Fibroblast of lung (primary cell): ENCODE measurements at regions not wholly inside any gene's neighbourhood (a gene's known extent, or its start where the extent isn't known, plus 50 kb on each side); places are given as distances from the start of the nearest gene placed in this dataset.

Source experiments
- EZH2 ChIP-seq: IDR thresholded peaks from 2 replicates; pipeline ENCODE4 v1.5.1; 2012; ENCODE audit warnings: low read length, control low read depth, mild to moderate bottlenecking; ENCODE audit errors: missing control alignments
- TF ChIP-seq, protein P1 (sequence below), 2 donors: IDR thresholded peaks in 1 of 2; conservative IDR thresholded peaks in 1 of 2; 1 replicate in 1 of 2; 2 replicates in 1 of 2; pipeline ENCODE4 v1.5.1; 2011 to 2012; ENCODE audit warnings: low read length in 2 of 2, control low read depth in 1 of 2, inconsistent platforms in 1 of 2, low read depth in 1 of 2, mild to moderate bottlenecking in 1 of 2

DNA sequence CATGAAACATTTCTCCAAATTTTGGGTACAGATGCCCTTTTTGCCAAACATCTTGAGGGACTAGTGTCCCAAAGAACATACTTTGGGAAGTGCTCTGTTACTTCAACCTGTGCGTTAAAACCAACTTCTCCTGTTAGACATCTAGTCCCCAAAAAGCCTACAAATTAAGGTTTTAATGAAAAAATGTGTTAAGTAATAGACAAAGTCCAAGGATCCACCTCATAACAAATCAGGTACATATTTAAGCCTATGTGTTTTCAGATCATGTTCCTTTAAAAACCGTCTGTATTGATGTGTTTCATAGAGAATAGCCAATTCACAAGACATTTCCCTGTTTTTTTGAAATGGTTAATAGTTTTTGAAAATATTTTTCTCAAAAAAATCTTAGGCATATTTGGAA is 174.8 kb upstream of the FAM20A start:
- TF ChIP-seq, protein P1, sequence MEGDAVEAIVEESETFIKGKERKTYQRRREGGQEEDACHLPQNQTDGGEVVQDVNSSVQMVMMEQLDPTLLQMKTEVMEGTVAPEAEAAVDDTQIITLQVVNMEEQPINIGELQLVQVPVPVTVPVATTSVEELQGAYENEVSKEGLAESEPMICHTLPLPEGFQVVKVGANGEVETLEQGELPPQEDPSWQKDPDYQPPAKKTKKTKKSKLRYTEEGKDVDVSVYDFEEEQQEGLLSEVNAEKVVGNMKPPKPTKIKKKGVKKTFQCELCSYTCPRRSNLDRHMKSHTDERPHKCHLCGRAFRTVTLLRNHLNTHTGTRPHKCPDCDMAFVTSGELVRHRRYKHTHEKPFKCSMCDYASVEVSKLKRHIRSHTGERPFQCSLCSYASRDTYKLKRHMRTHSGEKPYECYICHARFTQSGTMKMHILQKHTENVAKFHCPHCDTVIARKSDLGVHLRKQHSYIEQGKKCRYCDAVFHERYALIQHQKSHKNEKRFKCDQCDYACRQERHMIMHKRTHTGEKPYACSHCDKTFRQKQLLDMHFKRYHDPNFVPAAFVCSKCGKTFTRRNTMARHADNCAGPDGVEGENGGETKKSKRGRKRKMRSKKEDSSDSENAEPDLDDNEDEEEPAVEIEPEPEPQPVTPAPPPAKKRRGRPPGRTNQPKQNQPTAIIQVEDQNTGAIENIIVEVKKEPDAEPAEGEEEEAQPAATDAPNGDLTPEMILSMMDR (conservative IDR thresholded peaks at IDR 0.05 in 1 of 2, IDR thresholded peaks at IDR 0.05 in 1 of 2; ENCODE audit: low read depth in 1 of 2, low read length in 2 of 2): no peak
- TF ChIP-seq EZH2: no peak
